Bronchial epithelial cell (primary cell): ENCODE measurements at regions not wholly inside any gene's neighbourhood (a gene's known extent, or its start where the extent isn't known, plus 50 kb on each side); places are given as distances from the start of the nearest gene placed in this dataset.

Source experiments
- DNase-seq: peaks from one replicate; pipeline ENCODE4 v3.0.0-alpha.2; 2010; ENCODE audit warnings: low read depth
- FAIRE-seq: peaks from 2 replicates; lab custom pipeline; 2011; peaks lifted over from hg19 to GRCh38; lab: Jason Lieb, UNC
- H3K27me3 ChIP-seq: 2 replicates; pipeline ENCODE4 v1.5.1; 2011; ENCODE audit warnings: low read length; ENCODE audit not compliant: control insufficient read depth, insufficient read depth
- H3K36me3 ChIP-seq: 2 replicates; pipeline ENCODE4 v1.5.1; 2011; ENCODE audit warnings: low read length; ENCODE audit not compliant: control insufficient read depth, insufficient read depth
- H3K4me3 ChIP-seq: 2 replicates; pipeline ENCODE4 v1.5.1; 2011; ENCODE audit warnings: mild to moderate bottlenecking, low read depth, low read length, control low read depth
- CTCF ChIP-seq: IDR thresholded peaks from 2 replicates; pipeline ENCODE4 v1.5.1; 2011; ENCODE audit warnings: mild to moderate bottlenecking, moderate library complexity, low read length, control low read depth, inconsistent platforms; ENCODE audit not compliant: insufficient read depth, severe bottlenecking

DNA sequence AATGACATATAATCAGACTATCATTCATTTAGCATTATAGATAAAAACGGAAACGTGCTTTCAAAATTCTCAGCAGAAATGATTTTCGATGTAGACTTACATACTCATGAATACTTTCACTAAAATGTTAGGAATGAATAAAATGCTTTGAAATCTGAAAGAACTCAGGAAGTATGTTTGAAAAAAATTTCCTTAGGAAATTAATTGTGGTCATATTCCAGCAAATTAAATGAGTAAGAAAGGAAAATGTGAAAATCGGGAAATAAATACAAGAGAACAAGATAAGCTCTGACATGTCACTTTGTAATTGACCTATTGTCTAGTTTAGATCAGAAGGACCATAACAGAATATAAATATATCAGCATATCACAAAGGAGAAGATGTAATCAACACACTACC is 981.0 kb upstream of the CDH2 start:
- Histone ChIP-seq H3K27me3 (no peaks in the 10 kb centered on the region), H3K4me3 (no peak overlapping the region), H3K36me3 (no peaks in the 10 kb centered on the region)
- DNase-seq (no peak), FAIRE-seq (no peak)
- no peak for TF ChIP-seq CTCF

DNA sequence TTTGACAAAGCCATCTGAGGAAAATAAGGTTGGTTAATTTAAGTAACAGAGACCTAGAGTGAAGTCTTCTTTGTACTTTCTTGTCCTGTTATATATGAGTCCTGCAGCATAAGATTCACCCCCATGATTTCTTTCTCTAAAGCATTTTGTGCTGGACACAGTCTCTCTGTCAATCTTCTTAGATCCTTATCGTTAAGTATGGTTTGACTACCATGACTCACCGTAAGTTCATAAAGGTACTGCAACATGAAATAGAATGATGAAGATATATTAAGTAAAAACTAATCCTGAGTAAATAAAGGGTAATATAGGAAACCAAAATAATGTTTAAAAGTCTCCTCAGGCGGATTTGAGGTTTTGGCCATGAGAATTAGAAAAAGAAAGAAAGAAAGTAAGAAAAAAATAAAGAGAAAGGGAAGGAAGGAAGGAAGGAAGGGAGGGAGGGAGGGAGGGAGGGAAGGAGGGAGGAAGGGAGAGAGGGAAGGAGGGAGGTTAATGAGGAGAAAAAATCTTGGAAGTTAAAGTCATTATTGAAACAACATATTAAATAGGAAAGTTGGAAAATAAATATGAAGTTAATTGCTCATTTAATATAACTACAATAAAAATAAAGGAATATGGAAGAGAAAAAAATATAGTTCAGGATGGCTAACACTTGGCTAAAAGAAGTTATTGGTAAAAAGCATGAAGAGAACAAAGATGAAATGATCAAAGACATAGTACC is 980.3 kb upstream of the CDH2 start:
- DNase-seq (peak; percentile 85), FAIRE-seq (no peak)
- Histone ChIP-seq H3K27me3 (no peaks in the 10 kb centered on the region), H3K4me3 (peak overlapping the region; percentile 13), H3K36me3 (no peaks in the 10 kb centered on the region)
- TF ChIP-seq CTCF, result no peak

DNA sequence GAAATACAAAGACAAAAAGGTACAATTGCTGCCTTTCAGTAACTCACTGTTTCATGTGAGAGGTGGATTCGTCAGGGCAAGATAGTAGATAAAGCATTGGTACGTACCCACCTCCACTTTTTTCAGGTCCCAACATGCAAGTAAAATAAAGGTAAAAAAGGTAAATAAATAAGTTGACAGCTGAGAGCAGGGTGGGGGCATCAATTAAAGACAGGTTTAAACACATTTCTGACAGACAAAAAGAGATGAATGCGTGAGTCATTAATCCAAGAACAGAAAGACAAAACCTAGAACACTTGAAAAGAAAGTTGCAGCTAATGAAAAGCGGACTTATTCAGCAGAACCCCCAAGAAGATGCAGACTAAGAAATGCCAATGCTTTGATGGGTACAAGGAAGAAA is 979.6 kb upstream of the CDH2 start:
- no peak for FAIRE-seq
- DNase-seq, result peak; percentile 95
- H3K27me3 ChIP-seq, result no peaks in the 10 kb centered on the region
- no peak for TF ChIP-seq CTCF
- no peaks in the 10 kb centered on the region for H3K36me3 ChIP-seq
- peak overlapping the region; percentile 13 for H3K4me3 ChIP-seq

DNA sequence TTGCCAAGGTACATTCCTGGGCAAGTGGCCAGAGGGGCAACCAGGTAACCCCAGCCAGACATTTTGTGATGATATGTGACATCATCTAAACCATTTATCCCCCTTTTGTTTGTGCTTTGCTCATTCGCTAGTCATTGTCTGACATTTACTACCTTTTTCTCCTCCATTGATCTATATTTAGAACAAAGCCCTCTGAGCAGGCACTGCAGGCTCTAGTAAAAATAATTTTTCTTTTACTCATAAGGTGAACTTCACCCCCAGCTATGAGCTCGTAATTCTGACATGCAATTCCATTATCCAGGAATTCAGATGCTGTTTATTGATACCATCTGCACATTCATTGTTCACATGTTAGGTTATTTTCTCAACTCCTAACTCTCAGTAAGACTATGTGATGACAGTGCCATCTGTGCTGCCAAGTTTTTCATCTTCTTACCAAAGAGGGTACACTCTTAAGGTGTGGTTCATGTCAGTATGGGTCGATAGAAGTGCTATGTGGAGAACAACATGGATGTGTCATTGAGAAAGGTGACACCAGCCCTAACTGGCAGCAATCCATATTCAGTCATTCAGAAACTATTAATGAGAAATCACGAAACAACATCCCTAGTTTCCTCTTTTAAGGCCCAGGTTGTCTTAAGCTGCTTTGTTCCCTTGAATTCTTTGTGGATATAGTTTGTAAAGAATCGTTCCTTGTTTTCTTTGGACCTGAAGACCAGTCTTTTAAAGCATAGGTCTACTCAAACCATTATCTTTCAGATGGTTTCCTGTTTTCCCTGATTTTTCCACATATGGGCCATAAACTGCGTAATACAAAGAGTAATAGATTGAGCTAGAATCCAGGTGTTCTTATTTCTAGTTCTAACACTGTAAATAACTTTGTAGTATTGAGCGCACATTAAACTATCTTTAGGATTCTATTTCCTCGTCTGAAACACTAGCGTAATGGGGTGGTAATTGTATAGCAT is 978.1 kb upstream of the CDH2 start:
- FAIRE-seq (peak; percentile 77), DNase-seq (peak; percentile 95)
- no peak for TF ChIP-seq CTCF
- H3K4me3 ChIP-seq, result no peak overlapping the region
- no peaks in the 10 kb centered on the region for H3K27me3 ChIP-seq
- no peaks in the 10 kb centered on the region for H3K36me3 ChIP-seq

- FAIRE-seq (no peak), DNase-seq (peak; percentile 81)
Observed at GRCh38 chr18:29154196-29154757, 977.3 kb upstream of the CDH2 start.

More at GRCh38 chr18:29154196-29154757, 977.3 kb upstream of the CDH2 start:
- Histone ChIP-seq H3K36me3 (no peaks in the 10 kb centered on the region), H3K27me3 (no peaks in the 10 kb centered on the region), H3K4me3 (no peak overlapping the region)
- TF ChIP-seq CTCF, result no peak
